ENCODE measurements at regions not wholly inside any gene's neighbourhood (a gene's known extent, or its start where the extent isn't known, plus 50 kb on each side); places are given as distances from the start of the nearest gene placed in this dataset.

DNA sequence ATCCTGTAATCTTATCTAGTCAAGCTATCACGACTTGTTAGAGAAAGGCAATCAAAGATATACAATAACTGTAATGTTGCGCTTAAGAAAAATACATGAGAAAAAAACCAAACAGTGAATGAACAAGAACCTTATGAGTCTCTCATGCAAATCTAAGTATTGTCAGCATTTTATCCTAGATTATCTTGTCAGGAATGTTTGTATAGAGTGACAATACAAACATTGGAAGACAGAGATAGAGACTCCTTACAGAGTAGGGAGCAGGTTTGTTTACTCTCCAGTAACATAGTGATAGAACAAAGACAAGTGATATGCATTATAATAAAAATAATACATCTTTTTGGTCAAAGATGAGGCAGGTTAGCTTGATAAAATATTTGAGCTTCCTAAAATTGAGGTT lies 444.8 kb downstream of the SLITRK5 start:
- 35 to 36% methylated on average over 2 of the region's 2 CpGs for WGBS, 2 donors (ENCODE audit: low coverage in 1 of 2)
- no peaks in the 10 kb centered on the region for H3K36me3 ChIP-seq
- no peaks in the 10 kb centered on the region for H3K4me1 ChIP-seq
- intact Hi-C loops (cut with DNase I; ENCODE audit: low total_unique reads) = no loop called here
- H3K27ac ChIP-seq = no peak overlapping the region
- no peak for TF ChIP-seq POLR2AphosphoS5 (IDR thresholded peaks at IDR 0.05)
- no peak for TF ChIP-seq POLR2A (IDR thresholded peaks at IDR 0.05)
- no peak for TF ChIP-seq EP300 (IDR thresholded peaks at IDR 0.05; ENCODE audit: low read depth)
- TF ChIP-seq, protein P1, sequence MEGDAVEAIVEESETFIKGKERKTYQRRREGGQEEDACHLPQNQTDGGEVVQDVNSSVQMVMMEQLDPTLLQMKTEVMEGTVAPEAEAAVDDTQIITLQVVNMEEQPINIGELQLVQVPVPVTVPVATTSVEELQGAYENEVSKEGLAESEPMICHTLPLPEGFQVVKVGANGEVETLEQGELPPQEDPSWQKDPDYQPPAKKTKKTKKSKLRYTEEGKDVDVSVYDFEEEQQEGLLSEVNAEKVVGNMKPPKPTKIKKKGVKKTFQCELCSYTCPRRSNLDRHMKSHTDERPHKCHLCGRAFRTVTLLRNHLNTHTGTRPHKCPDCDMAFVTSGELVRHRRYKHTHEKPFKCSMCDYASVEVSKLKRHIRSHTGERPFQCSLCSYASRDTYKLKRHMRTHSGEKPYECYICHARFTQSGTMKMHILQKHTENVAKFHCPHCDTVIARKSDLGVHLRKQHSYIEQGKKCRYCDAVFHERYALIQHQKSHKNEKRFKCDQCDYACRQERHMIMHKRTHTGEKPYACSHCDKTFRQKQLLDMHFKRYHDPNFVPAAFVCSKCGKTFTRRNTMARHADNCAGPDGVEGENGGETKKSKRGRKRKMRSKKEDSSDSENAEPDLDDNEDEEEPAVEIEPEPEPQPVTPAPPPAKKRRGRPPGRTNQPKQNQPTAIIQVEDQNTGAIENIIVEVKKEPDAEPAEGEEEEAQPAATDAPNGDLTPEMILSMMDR (IDR thresholded peaks at IDR 0.05) = no peak
- no peak for DNase-seq
- H3K4me3 ChIP-seq = no peak overlapping the region
- no peaks in the 10 kb centered on the region for H3K27me3 ChIP-seq
- no peaks in the 10 kb centered on the region for H3K9me3 ChIP-seq
- in situ Hi-C loops (cut with MboI; ENCODE audit: low pct_ligation_motif_present in 1 of 4, low pct_unique_long_range_greater_than_20kb in 1 of 4, low sequenced_read_pairs in 3 of 4) = no loop called here

DNA sequence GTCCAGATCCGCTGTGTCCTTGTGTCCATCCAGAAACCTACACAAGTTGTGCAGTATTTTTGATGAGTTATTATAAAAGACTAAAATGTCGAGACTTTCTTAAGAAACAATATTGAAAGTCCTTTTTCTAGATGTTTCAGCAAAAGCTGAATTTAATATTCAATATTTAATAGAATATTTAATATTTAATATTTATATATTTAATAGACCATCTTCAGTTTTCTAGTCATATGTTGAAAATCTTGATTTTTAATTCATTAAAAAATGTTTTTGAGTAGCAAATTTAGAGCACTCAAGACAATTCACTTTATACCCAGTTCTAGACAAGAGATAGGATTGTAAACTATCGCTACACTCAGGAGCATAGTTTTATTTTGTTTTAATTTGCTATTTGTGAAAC lies 447.8 kb downstream of the SLITRK5 start:
- WGBS, 2 donors (ENCODE audit: low coverage in 1 of 2) = 83 to 84% methylated on average over 3 of the region's 3 CpGs
- intact Hi-C loops (cut with DNase I; ENCODE audit: low total_unique reads) = no loop called here
- DNase-seq = no peak
- no peak overlapping the region for H3K4me3 ChIP-seq
- no peaks in the 10 kb centered on the region for H3K27me3 ChIP-seq
- H3K9me3 ChIP-seq = no peaks in the 10 kb centered on the region
- H3K27ac ChIP-seq = no peak overlapping the region
- no peaks in the 10 kb centered on the region for H3K4me1 ChIP-seq
- H3K36me3 ChIP-seq = no peaks in the 10 kb centered on the region
- TF ChIP-seq, protein P1 (IDR thresholded peaks at IDR 0.05) = no peak
- TF ChIP-seq EP300 (IDR thresholded peaks at IDR 0.05; ENCODE audit: low read depth) = no peak
- TF ChIP-seq POLR2AphosphoS5 (IDR thresholded peaks at IDR 0.05) = no peak
- TF ChIP-seq POLR2A (IDR thresholded peaks at IDR 0.05) = no peak
- in situ Hi-C loops (cut with MboI; ENCODE audit: low pct_ligation_motif_present in 1 of 4, low pct_unique_long_range_greater_than_20kb in 1 of 4, low sequenced_read_pairs in 3 of 4) = no loop called here

DNA sequence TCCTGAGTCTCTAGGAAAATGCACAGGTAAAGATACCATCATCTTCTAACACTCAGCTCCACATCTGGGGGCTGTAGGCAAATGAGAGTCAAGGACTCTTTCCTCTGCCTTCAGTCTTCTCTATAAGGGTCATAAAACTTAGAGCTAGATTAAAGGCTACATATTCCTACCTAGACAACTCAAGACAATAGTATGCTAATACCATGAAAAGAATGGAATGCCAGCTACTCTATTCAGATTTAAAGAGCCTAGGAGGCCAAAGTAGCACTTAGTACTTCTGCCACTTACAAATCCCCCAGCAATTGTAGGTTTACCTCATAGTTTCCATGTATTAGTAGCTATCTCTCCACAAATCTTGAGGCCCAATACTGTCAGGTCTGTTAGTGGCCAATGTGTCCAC lies 453.0 kb downstream of the SLITRK5 start:
- no peak for DNase-seq
- in situ Hi-C loops (cut with MboI; ENCODE audit: low pct_ligation_motif_present in 1 of 4, low pct_unique_long_range_greater_than_20kb in 1 of 4, low sequenced_read_pairs in 3 of 4) = no loop called here
- no peak overlapping the region for H3K4me3 ChIP-seq
- H3K27ac ChIP-seq = no peak overlapping the region
- no peaks in the 10 kb centered on the region for H3K4me1 ChIP-seq
- intact Hi-C loops (cut with DNase I; ENCODE audit: low total_unique reads) = no loop called here
- no peaks in the 10 kb centered on the region for H3K36me3 ChIP-seq
- H3K27me3 ChIP-seq = no peaks in the 10 kb centered on the region
- TF ChIP-seq POLR2AphosphoS5 (IDR thresholded peaks at IDR 0.05) (no peak), POLR2A (IDR thresholded peaks at IDR 0.05) (no peak), EP300 (IDR thresholded peaks at IDR 0.05; ENCODE audit: low read depth) (no peak)
- TF ChIP-seq, protein P1 (IDR thresholded peaks at IDR 0.05) = no peak
- no peaks in the 10 kb centered on the region for H3K9me3 ChIP-seq

DNA sequence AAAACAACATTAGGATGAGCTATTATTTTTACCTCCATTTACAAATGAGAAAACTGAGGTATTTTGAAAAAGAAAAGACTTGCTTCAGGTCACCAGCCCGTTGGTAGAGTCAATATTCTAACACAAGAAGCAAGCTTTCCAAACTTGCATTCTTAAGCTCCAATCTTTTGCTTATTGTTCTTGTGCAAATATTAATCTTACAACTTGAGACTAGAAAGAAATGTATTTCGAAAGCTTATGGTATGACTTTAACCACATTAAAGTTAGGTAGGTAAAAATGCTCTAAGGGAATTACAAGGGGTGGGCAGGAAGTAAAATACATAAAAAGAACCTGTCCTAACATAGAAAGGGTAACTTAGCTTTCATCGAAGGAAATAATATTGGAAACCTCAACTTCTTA lies 453.9 kb downstream of the SLITRK5 start:
- Histone ChIP-seq H3K27me3 (no peaks in the 10 kb centered on the region), H3K36me3 (no peaks in the 10 kb centered on the region), H3K9me3 (no peaks in the 10 kb centered on the region), H3K4me1 (no peaks in the 10 kb centered on the region), H3K4me3 (no peak overlapping the region), H3K27ac (no peak overlapping the region)
- DNase-seq = no peak
- intact Hi-C loops (cut with DNase I; ENCODE audit: low total_unique reads) (no loop called here), in situ Hi-C loops (cut with MboI; ENCODE audit: low pct_ligation_motif_present in 1 of 4, low pct_unique_long_range_greater_than_20kb in 1 of 4, low sequenced_read_pairs in 3 of 4) (no loop called here)
- TF ChIP-seq, protein P1 (IDR thresholded peaks at IDR 0.05) = no peak
- TF ChIP-seq EP300 (IDR thresholded peaks at IDR 0.05; ENCODE audit: low read depth) = no peak
- no peak for TF ChIP-seq POLR2AphosphoS5 (IDR thresholded peaks at IDR 0.05)
- no peak for TF ChIP-seq POLR2A (IDR thresholded peaks at IDR 0.05)
- WGBS, 2 donors (ENCODE audit: low coverage in 1 of 2) = 67 to 75% methylated on average over 3 of the region's 3 CpGs
